Neural progenitor cell (in vitro differentiated cells): ENCODE measurements at regions not wholly inside any gene's neighbourhood (a gene's known extent, or its start where the extent isn't known, plus 50 kb on each side); places are given as distances from the start of the nearest gene placed in this dataset.

Experiments used
- DNase-seq: peaks from one replicate; pipeline ENCODE4 v3.0.0-alpha.2; 2016; ENCODE audit warnings: low spot score
- H2AFZ ChIP-seq: fragments of 200-600 bp; sonication (generic); replicated peaks from 2 replicates; pipeline ENCODE4 v1.6.1; 2016; ENCODE audit warnings: antibody characterized with exemption
- H3F3A ChIP-seq: fragments of 200-600 bp; sonication (generic); 2 replicates; pipeline ENCODE4 v1.6.1; 2016; ENCODE audit warnings: antibody characterized with exemption, low read depth
- H3K27ac ChIP-seq: fragments of 200-600 bp; sonication (generic); 2 replicates; pipeline ENCODE4 v1.5.1; 2016; ENCODE audit warnings: mild to moderate bottlenecking
- H3K27me3 ChIP-seq: fragments of 200-600 bp; sonication (generic); 2 replicates; pipeline ENCODE4 v1.6.1; 2016; ENCODE audit warnings: mild to moderate bottlenecking, moderate library complexity
- H3K36me3 ChIP-seq: fragments of 200-600 bp; sonication (generic); 2 replicates; pipeline ENCODE4 v1.5.1; 2016
- H3K4me1 ChIP-seq: fragments of 200-600 bp; sonication (generic); 2 replicates; pipeline ENCODE4 v1.6.1; 2016; ENCODE audit warnings: mixed run types
- H3K4me2 ChIP-seq: fragments of 200-600 bp; sonication (generic); 2 replicates; pipeline ENCODE4 v1.6.1; 2016
- H3K4me3 ChIP-seq: fragments of 200-600 bp; sonication (generic); 2 replicates; pipeline ENCODE4 v1.5.1; 2016
- H3K79me2 ChIP-seq: fragments of 200-600 bp; sonication (generic); 2 replicates; pipeline ENCODE4 v1.6.1; 2016; ENCODE audit warnings: low read depth
- H3K9ac ChIP-seq: fragments of 200-600 bp; sonication (generic); 2 replicates; pipeline ENCODE4 v1.6.1; 2016
- H3K9me3 ChIP-seq: fragments of 200-600 bp; sonication (generic); 2 replicates; pipeline ENCODE4 v1.5.1; 2016; ENCODE audit warnings: low read depth
- H4K20me1 ChIP-seq: fragments of 200-600 bp; sonication (generic); 2 replicates; pipeline ENCODE4 v1.6.1; 2016; ENCODE audit warnings: low read depth
- H3K27ac Mint-ChIP-seq: 3 replicates; pipeline ENCODE4 v1.8.0; 2021; ENCODE audit warnings: mixed read lengths
- H3K27me3 Mint-ChIP-seq: 2 replicates; pipeline ENCODE4 v1.8.0; 2022; ENCODE audit warnings: low read depth, mild to moderate bottlenecking, inconsistent platforms, moderate library complexity, mixed read lengths; ENCODE audit not compliant: insufficient read depth
- H3K36me3 Mint-ChIP-seq: 3 replicates; pipeline ENCODE4 v1.8.0; 2021; ENCODE audit warnings: mixed read lengths
- H3K4me1 Mint-ChIP-seq: 3 replicates; pipeline ENCODE4 v1.8.0; 2021; ENCODE audit warnings: mixed read lengths
- H3K4me3 Mint-ChIP-seq: 3 replicates; pipeline ENCODE4 v1.8.0; 2021; ENCODE audit warnings: mild to moderate bottlenecking, moderate library complexity, mixed read lengths
- H3K9me3 Mint-ChIP-seq: 3 replicates; pipeline ENCODE4 v1.8.0; 2020; ENCODE audit warnings: mixed read lengths
- EZH2 ChIP-seq: fragments of 200-600 bp; sonication (generic); IDR thresholded peaks from 2 replicates; pipeline ENCODE4 v1.6.1; 2017; ENCODE audit warnings: antibody characterized with exemption, mild to moderate bottlenecking, moderate library complexity
- EZH2phosphoT487 ChIP-seq: fragments of 200-600 bp; sonication (generic); IDR thresholded peaks from 2 replicates; pipeline ENCODE4 v1.6.1; 2017; ENCODE audit warnings: antibody characterized with exemption
- TF ChIP-seq, protein P1 (sequence below): fragments of 200-600 bp; sonication (generic); IDR thresholded peaks from 2 replicates; pipeline ENCODE4 v1.5.1; 2017; ENCODE audit warnings: antibody characterized with exemption, mild to moderate bottlenecking

DNA sequence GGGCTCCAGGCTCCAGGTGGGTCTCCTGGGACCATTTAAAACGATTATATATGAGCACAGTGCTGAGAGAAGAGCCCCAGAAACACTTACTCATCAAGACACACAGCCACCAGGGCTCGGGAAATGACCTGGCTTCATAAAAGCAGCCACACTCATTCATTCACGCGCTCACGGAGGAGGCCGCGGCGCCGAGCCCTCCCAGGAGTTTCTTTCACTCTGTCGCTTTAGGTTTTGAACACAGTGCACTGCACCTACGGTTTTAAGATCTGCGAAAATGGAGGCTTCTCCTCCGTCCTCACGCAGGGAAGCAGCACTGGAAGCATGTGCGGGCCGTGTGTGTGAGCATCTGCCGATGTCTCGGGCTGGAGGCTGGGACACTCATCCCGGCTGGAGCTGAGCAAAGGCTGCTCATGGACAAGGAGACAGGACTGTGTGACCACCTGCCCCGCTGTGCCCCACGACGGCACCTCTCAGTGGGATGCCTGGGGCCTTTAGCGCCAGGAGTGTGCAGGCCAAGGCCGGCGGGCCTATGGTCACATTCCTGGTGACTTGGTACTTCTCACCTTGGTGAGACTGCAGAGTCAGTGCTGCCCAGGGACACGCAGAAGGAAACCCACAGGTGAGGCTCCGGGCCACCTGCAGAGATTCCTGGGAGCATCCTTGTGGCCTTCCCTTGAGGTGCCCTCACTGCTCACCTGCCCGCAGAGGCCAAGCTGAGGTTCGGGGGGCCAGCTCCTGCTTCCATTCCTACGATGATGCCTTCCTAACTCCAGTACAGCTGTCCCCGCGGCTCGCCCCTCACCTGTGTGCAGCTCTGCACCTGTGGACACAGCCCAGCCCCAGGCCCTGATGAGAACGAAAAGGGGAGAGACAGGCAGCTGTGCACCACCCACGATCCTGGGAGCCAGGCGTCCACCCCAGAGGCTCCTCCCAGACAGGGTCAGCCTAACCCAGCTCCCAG is 872.0 kb downstream of the BRD1 start:
- Mint-ChIP-seq H3K36me3 (no peaks in the 10 kb centered on the region), H3K27ac (peak overlapping the region; percentile 93), H3K4me1 (peaks cover 4% of the 10 kb centered on the region), H3K4me3 (no peak overlapping the region), H3K9me3 (no peaks in the 10 kb centered on the region), H3K27me3 (peaks cover 14% of the 10 kb centered on the region)
- Histone ChIP-seq H3K9ac (no peak overlapping the region), H3K9me3 (no peaks in the 10 kb centered on the region), H3K27ac (no peak overlapping the region), H3K36me3 (no peaks in the 10 kb centered on the region), H3K79me2 (no peaks in the 10 kb centered on the region), H3F3A (no peaks in the 10 kb centered on the region), H2AFZ (no peak overlapping the region), H3K27me3 (no peaks in the 10 kb centered on the region), H3K4me3 (no peak overlapping the region), H4K20me1 (no peaks in the 10 kb centered on the region), H3K4me1 (no peaks in the 10 kb centered on the region), H3K4me2 (no peak overlapping the region)
- no peak for DNase-seq
- TF ChIP-seq EZH2phosphoT487 (no peak), EZH2 (no peak)
- TF ChIP-seq, protein P1, sequence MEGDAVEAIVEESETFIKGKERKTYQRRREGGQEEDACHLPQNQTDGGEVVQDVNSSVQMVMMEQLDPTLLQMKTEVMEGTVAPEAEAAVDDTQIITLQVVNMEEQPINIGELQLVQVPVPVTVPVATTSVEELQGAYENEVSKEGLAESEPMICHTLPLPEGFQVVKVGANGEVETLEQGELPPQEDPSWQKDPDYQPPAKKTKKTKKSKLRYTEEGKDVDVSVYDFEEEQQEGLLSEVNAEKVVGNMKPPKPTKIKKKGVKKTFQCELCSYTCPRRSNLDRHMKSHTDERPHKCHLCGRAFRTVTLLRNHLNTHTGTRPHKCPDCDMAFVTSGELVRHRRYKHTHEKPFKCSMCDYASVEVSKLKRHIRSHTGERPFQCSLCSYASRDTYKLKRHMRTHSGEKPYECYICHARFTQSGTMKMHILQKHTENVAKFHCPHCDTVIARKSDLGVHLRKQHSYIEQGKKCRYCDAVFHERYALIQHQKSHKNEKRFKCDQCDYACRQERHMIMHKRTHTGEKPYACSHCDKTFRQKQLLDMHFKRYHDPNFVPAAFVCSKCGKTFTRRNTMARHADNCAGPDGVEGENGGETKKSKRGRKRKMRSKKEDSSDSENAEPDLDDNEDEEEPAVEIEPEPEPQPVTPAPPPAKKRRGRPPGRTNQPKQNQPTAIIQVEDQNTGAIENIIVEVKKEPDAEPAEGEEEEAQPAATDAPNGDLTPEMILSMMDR, result no peak

DNA sequence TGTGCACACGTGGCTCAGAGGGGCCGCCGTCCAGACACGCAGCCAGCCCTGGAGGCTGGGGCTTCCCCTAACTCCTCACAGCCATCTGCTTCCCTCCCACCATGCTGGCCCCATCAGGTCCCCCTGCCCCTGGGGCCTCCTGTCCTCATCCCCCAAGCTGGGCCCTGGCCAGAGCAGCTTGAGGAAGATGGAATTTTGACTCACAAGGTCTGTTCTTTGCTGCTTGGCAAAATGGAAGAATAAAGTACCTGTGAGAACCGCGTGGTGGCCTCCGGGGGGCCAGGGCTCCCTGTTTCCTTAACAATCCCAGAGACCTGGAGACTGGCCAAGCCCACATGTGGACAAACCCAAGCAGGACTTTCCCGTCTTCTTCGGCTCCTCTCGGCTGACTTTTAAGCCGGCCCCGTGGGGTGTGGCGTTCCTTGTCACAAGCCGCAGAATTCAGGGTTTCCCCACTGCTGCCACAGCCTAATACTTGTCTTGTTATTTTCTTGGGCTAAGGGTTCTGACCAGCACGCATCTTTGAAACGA is 872.8 kb downstream of the BRD1 start:
- Histone ChIP-seq H3K4me2 (no peak overlapping the region), H3K9ac (no peak overlapping the region), H3F3A (no peaks in the 10 kb centered on the region), H3K4me1 (no peaks in the 10 kb centered on the region), H2AFZ (no peak overlapping the region), H3K79me2 (no peaks in the 10 kb centered on the region), H3K9me3 (no peaks in the 10 kb centered on the region), H3K27me3 (no peaks in the 10 kb centered on the region), H3K4me3 (no peak overlapping the region), H3K27ac (no peak overlapping the region), H3K36me3 (no peaks in the 10 kb centered on the region), H4K20me1 (no peaks in the 10 kb centered on the region)
- peaks cover 14% of the 10 kb centered on the region for H3K27me3 Mint-ChIP-seq
- peak overlapping the region; percentile 93 for H3K27ac Mint-ChIP-seq
- H3K36me3 Mint-ChIP-seq, result no peaks in the 10 kb centered on the region
- H3K4me1 Mint-ChIP-seq, result peaks cover 4% of the 10 kb centered on the region
- TF ChIP-seq EZH2 (no peak), EZH2phosphoT487 (no peak)
- TF ChIP-seq, protein P1, result no peak
- no peaks in the 10 kb centered on the region for H3K9me3 Mint-ChIP-seq
- DNase-seq, result no peak
- H3K4me3 Mint-ChIP-seq, result no peak overlapping the region

DNA sequence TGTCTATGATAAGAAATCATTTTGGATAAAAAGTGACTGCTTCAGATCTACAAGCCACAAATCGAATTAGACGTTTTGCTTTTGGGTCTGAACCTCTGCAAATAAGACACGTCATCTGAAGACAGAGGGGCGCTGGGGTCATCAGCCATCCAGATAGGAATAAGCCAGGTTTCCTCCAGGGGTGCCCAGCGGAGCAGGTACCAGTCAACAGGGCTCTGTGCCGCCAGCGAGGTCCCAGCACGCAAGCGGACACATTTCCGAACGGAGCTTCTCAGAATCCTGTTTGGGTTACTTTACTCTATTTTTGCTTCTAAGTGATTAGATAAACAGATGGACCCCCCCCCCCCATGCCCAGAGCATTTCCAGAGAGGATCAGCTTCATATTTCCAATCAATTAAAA is 873.8 kb downstream of the BRD1 start:
- no peaks in the 10 kb centered on the region for H3K36me3 ChIP-seq
- no peaks in the 10 kb centered on the region for H3K79me2 ChIP-seq
- no peak overlapping the region for H3K27ac ChIP-seq
- no peaks in the 10 kb centered on the region for H4K20me1 ChIP-seq
- Mint-ChIP-seq H3K27ac (no peak overlapping the region), H3K4me3 (no peak overlapping the region), H3K4me1 (peaks cover 4% of the 10 kb centered on the region), H3K36me3 (no peaks in the 10 kb centered on the region), H3K27me3 (peaks cover 12% of the 10 kb centered on the region), H3K9me3 (no peaks in the 10 kb centered on the region)
- no peaks in the 10 kb centered on the region for H3K27me3 ChIP-seq
- H3K4me2 ChIP-seq, result no peak overlapping the region
- DNase-seq, result no peak
- H3K9ac ChIP-seq, result no peak overlapping the region
- H3K4me1 ChIP-seq, result no peaks in the 10 kb centered on the region
- TF ChIP-seq EZH2 (no peak), EZH2phosphoT487 (no peak)
- TF ChIP-seq, protein P1, result no peak
- no peaks in the 10 kb centered on the region for H3F3A ChIP-seq
- H3K4me3 ChIP-seq, result no peak overlapping the region
- no peak overlapping the region for H2AFZ ChIP-seq
- no peaks in the 10 kb centered on the region for H3K9me3 ChIP-seq
